ENCODE measurements at regions not wholly inside any gene's neighbourhood (a gene's known extent, or its start where the extent isn't known, plus 50 kb on each side); places are given as distances from the start of the nearest gene placed in this dataset.

- H3K9me3 ChIP-seq (ENCODE audit: low read length), result 0 out of 2 replicates have a peak, but pooled peaks cover 4% of the 10 kb centered on the region
- TF ChIP-seq EZH2phosphoT487 (IDR thresholded peaks at IDR 0.05; ENCODE audit: borderline replicate concordance, low read length) (no peak), CTCF (conservative IDR thresholded peaks at IDR 0.05; ENCODE audit: low read depth, low read length) (no peak), EZH2 (IDR thresholded peaks at IDR 0.05; ENCODE audit: low read length, unreplicated experiment) (no peak)
- H3K27ac ChIP-seq (ENCODE audit: low read length), result no peak overlapping the region
- no peak overlapping the region for H2AFZ ChIP-seq (ENCODE audit: low read length)
- CTCF ChIA-PET, result no interaction called here
- no peaks in the 10 kb centered on the region for H3K79me2 ChIP-seq (ENCODE audit: low read length)
- H3K27me3 ChIP-seq (ENCODE audit: low read length), result no peaks in the 10 kb centered on the region
- DNase-seq, result no peak
- no peaks in the 10 kb centered on the region for H3K9me2 ChIP-seq (replicated peaks; ENCODE audit: low read length)
- no peaks in the 10 kb centered on the region for H3K4me1 ChIP-seq (ENCODE audit: insufficient read depth, low read length)
- no peak overlapping the region for H3K9ac ChIP-seq (ENCODE audit: low read length)
- H3K36me3 ChIP-seq (ENCODE audit: low read depth, low read length), result no peaks in the 10 kb centered on the region
- H4K20me1 ChIP-seq (ENCODE audit: low read length), result no peaks in the 10 kb centered on the region
- BruUV-seq (replicated peaks), result no TSS peak
- peak; percentile 22 for ATAC-seq
- POLR2A ChIA-PET (ENCODE audit: unreplicated experiment), result no interaction called here
- H3K4me2 ChIP-seq (ENCODE audit: low read length), result no peak overlapping the region
- intact Hi-C loops (cut with micrococcal nuclease), result loop anchor here (2.0 to 5.0 kb wide), 2 partner anchors 25 to 57 kb away; no protein-coding TSS in a partner anchor
- H3F3A ChIP-seq (ENCODE audit: low read length, unreplicated experiment), result no peaks in the 10 kb centered on the region
- no peak overlapping the region for H3K4me3 ChIP-seq (ENCODE audit: low read length)
These were observed 490.9 kb downstream of the ZWINT start for GRCh38 chr10:55870186-55870585.

DNA sequence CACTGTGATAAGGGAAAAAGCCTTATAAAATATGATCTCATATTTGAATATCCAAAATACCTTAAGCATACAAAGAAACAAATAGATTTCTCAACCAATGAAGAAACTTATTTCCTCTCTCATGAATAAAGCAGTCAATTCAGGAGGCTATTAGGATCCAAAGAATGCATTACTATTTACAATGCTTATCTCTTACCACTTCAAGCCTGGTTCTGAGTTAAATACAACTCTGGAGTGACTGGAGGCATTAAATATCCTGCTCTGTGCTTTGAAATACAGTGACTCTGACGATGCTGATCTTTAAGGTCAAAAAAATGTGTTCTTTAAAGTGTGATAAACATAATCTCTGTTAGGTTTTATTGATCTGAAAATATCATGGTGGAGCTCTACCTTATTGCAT, 493.2 kb downstream of the ZWINT start:
- intact Hi-C loops (cut with micrococcal nuclease), result no loop called here

More for the DNA sequence above, 493.2 kb downstream of the ZWINT start:
- H3K9ac ChIP-seq (ENCODE audit: low read length), result no peak overlapping the region
- TF ChIP-seq CTCF (conservative IDR thresholded peaks at IDR 0.05; ENCODE audit: low read depth, low read length) (no peak), EZH2phosphoT487 (IDR thresholded peaks at IDR 0.05; ENCODE audit: borderline replicate concordance, low read length) (no peak), EZH2 (IDR thresholded peaks at IDR 0.05; ENCODE audit: low read length, unreplicated experiment) (no peak)
- H3K27me3 ChIP-seq (ENCODE audit: low read length), result no peaks in the 10 kb centered on the region
- no peaks in the 10 kb centered on the region for H3K9me2 ChIP-seq (replicated peaks; ENCODE audit: low read length)
- no peak overlapping the region for H2AFZ ChIP-seq (ENCODE audit: low read length)
- BruUV-seq (replicated peaks), result no TSS peak
- no peak overlapping the region for H3K27ac ChIP-seq (ENCODE audit: low read length)
- no peaks in the 10 kb centered on the region for H3K79me2 ChIP-seq (ENCODE audit: low read length)
- POLR2A ChIA-PET (ENCODE audit: unreplicated experiment), result no interaction called here
- no peak overlapping the region for H3K4me2 ChIP-seq (ENCODE audit: low read length)
- 0 out of 2 replicates have a peak, but pooled peaks cover 4% of the 10 kb centered on the region for H3K9me3 ChIP-seq (ENCODE audit: low read length)
- ATAC-seq, result no peak
- no peaks in the 10 kb centered on the region for H3F3A ChIP-seq (ENCODE audit: low read length, unreplicated experiment)
- CTCF ChIA-PET, result no interaction called here
- H3K4me1 ChIP-seq (ENCODE audit: insufficient read depth, low read length), result no peaks in the 10 kb centered on the region
- DNase-seq, result no peak
- no peak overlapping the region for H3K4me3 ChIP-seq (ENCODE audit: low read length)
- no peaks in the 10 kb centered on the region for H3K36me3 ChIP-seq (ENCODE audit: low read depth, low read length)
- H4K20me1 ChIP-seq (ENCODE audit: low read length), result no peaks in the 10 kb centered on the region
